ENCODE measurements at regions not wholly inside any gene's neighbourhood (a gene's known extent, or its start where the extent isn't known, plus 50 kb on each side); places are given as distances from the start of the nearest gene placed in this dataset.
A peak's percentile ranks its signal among the peaks of the same experiment; 100 is the strongest.
"Not testable (repeated sequence)": the region's sequence is repeated elsewhere in the genome, so short reads cannot be mapped to it uniquely, and the experiment has no call there.

- DNase-seq (ENCODE audit: low read depth, low spot score) = no peak
- TF ChIP-seq, protein P1, sequence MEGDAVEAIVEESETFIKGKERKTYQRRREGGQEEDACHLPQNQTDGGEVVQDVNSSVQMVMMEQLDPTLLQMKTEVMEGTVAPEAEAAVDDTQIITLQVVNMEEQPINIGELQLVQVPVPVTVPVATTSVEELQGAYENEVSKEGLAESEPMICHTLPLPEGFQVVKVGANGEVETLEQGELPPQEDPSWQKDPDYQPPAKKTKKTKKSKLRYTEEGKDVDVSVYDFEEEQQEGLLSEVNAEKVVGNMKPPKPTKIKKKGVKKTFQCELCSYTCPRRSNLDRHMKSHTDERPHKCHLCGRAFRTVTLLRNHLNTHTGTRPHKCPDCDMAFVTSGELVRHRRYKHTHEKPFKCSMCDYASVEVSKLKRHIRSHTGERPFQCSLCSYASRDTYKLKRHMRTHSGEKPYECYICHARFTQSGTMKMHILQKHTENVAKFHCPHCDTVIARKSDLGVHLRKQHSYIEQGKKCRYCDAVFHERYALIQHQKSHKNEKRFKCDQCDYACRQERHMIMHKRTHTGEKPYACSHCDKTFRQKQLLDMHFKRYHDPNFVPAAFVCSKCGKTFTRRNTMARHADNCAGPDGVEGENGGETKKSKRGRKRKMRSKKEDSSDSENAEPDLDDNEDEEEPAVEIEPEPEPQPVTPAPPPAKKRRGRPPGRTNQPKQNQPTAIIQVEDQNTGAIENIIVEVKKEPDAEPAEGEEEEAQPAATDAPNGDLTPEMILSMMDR (IDR thresholded peaks at IDR 0.05; ENCODE audit: insufficient read depth, low read length, missing control alignments) = no peak
- no peak overlapping the region for H3K4me3 ChIP-seq (ENCODE audit: low read depth, low read length)
- ChIA-PET CTCF (interaction anchor here (0.9 to 1.2 kb wide), 2 partner anchors 66 kb away, joined by 4 to 5 read pairs; no protein-coding TSS in a partner anchor), POLR2A (no interaction called here)
Observed at GRCh38 chr1:55441489-55441888, 226.3 kb upstream of the USP24 start.

GRCh38 chr1:55437692-55438091 lies 222.5 kb upstream of the USP24 start:
- H3K4me3 ChIP-seq (ENCODE audit: low read depth, low read length) = no peak overlapping the region
- DNase-seq (ENCODE audit: low read depth, low spot score) = no peak

GRCh38 chr1:55430720-55431119 lies 215.6 kb upstream of the USP24 start:
- CTCF ChIA-PET = interaction anchor here (1.3 kb wide), 1 partner anchor 17 kb away, joined by 4 read pairs; no protein-coding TSS in a partner anchor
- H3K4me3 ChIP-seq (ENCODE audit: low read depth, low read length); POLR2A ChIA-PET; DNase-seq (ENCODE audit: low read depth, low spot score): not testable (repeated sequence)

More at GRCh38 chr1:55437692-55438091, 222.5 kb upstream of the USP24 start:
- TF ChIP-seq, protein P1 (IDR thresholded peaks at IDR 0.05; ENCODE audit: insufficient read depth, low read length, missing control alignments) = no peak
- ChIA-PET POLR2A (no interaction called here), CTCF (no interaction called here)

- DNase-seq (ENCODE audit: low read depth, low spot score); POLR2A ChIA-PET; H3K4me3 ChIP-seq (ENCODE audit: low read depth, low read length): not testable (repeated sequence)
- CTCF ChIA-PET = interaction anchor here (1.3 kb wide), 1 partner anchor 17 kb away, joined by 4 read pairs; no protein-coding TSS in a partner anchor
Observed at GRCh38 chr1:55430206-55430605, 215.0 kb upstream of the USP24 start.

DNA sequence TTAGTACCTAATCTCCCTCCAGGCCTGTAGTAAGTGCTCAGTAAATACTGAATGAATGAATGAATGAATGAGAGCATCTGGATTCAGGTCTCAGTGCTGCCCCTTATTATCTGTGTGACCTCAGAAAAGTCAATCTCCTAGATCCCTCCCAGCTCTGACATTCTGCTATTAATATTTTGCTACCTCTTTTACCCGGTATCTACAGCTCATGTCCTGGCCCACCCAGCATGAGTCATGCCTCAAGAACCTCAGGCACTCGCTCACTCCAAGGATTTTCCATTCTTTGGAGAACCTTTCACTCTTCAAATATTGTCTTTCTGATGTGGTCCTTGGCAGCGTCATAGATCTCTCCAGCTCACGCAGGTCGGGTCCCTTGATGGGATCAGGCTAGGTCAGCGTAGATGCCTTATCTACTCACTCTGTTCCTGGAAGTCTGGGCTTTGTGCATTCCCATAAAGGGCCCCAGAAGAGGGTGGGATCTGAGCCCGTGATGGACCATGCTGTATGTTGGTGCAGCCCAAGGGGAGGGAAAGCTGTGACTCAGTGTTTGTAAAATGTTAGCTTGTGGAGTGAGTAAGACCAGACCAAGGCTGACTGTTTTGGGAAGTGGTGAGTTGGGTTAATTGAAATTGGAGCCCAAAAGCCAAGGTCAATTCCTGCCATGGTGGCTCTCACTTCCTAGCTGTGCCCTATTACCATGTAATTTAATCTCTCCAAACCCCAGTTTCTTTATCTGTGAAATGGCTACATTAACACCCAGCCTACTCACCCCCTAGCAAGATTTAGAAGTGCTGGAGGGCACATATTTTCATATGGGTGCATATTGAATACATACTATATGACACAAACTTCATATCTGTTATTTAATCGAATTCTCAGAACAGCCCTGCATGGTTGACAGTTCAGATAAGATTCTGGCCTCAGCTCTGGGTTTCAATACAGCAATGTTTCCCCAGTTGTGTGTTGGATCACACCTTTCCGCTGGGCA lies 214.1 kb upstream of the USP24 start:
- CTCF ChIA-PET = interaction anchor here (0.7 to 1.3 kb wide), 2 partner anchors 1155 to 1392 kb away, joined by 3 to 4 read pairs; no protein-coding TSS in a partner anchor
- TF ChIP-seq, protein P1 (IDR thresholded peaks at IDR 0.05; ENCODE audit: insufficient read depth, low read length, missing control alignments) = no peak
- H3K4me3 ChIP-seq (ENCODE audit: low read depth, low read length) = no peak overlapping the region
- DNase-seq (ENCODE audit: low read depth, low spot score) = peak; percentile 98
- POLR2A ChIA-PET = interaction anchor here (0.5 to 1.6 kb wide), 8 partner anchors 15 to 318 kb away, joined by 3 to 7 read pairs (median 4); no protein-coding TSS in a partner anchor

DNA sequence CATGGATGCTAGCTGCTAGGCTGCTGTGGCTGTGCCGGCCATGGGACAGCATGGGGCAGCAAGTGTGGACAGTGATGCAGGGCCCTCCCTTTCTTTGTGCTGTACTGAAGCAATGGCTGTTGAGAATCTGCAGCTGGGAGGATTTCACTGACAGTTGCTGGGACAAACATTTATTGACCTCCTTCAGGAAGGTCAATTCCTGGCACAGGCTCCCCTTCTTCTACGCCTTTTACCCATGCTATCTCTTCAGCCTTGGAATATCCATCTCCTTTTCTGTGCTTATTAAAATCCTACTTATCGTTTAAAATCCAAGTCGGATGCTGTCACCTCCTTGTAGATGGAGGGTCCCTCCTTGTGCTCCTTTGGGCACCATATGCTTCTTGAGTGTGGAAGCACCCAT lies 213.1 kb upstream of the USP24 start:
- no peak for DNase-seq (ENCODE audit: low read depth, low spot score)
- ChIA-PET POLR2A (interaction anchor here (1.0 to 1.6 kb wide), 3 partner anchors 16 to 319 kb away, joined by 4 to 7 read pairs (median 4); no protein-coding TSS in a partner anchor), CTCF (interaction anchor here (0.7 to 2.3 kb wide), 4 partner anchors 10 to 1153 kb away, joined by 3 to 11 read pairs (median 4); no protein-coding TSS in a partner anchor)
- H3K4me3 ChIP-seq (ENCODE audit: low read depth, low read length) = no peak overlapping the region
- TF ChIP-seq, protein P1 (IDR thresholded peaks at IDR 0.05; ENCODE audit: insufficient read depth, low read length, missing control alignments) = no peak

DNA sequence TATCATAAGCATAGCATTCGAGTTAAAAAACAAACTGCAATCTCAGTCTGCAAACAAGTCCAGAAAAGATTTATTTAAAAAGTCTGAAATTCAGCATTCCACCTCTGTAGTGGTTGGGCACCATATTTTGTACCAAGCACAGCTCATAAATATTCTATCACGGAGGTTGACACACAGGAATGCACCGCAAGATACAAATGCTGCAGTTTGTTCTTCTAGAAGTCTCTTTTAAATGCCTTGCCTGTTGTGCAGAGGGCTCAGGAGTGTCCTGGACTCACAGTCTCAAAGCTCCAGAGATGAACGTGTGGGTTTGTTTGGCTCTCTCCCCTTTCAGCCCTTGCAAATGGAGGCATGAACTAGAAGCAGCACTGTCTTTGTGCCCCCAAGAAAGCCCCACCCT lies 212.4 kb upstream of the USP24 start:
- no peak overlapping the region for H3K4me3 ChIP-seq (ENCODE audit: low read depth, low read length)
- ChIA-PET POLR2A (interaction anchor here (0.6 kb wide), 1 partner anchor 25 kb away, joined by 3 read pairs; no protein-coding TSS in a partner anchor), CTCF (interaction anchor here (0.6 to 2.3 kb wide), 5 partner anchors 10 to 1157 kb away, joined by 3 to 11 read pairs (median 4); no protein-coding TSS in a partner anchor)
- TF ChIP-seq, protein P1 (IDR thresholded peaks at IDR 0.05; ENCODE audit: insufficient read depth, low read length, missing control alignments) = no peak
- DNase-seq (ENCODE audit: low read depth, low spot score) = no peak

Measured in AG04449 (cell line).